ENCODE measurements at regions not wholly inside any gene's neighbourhood (a gene's known extent, or its start where the extent isn't known, plus 50 kb on each side); places are given as distances from the start of the nearest gene placed in this dataset.

DNA sequence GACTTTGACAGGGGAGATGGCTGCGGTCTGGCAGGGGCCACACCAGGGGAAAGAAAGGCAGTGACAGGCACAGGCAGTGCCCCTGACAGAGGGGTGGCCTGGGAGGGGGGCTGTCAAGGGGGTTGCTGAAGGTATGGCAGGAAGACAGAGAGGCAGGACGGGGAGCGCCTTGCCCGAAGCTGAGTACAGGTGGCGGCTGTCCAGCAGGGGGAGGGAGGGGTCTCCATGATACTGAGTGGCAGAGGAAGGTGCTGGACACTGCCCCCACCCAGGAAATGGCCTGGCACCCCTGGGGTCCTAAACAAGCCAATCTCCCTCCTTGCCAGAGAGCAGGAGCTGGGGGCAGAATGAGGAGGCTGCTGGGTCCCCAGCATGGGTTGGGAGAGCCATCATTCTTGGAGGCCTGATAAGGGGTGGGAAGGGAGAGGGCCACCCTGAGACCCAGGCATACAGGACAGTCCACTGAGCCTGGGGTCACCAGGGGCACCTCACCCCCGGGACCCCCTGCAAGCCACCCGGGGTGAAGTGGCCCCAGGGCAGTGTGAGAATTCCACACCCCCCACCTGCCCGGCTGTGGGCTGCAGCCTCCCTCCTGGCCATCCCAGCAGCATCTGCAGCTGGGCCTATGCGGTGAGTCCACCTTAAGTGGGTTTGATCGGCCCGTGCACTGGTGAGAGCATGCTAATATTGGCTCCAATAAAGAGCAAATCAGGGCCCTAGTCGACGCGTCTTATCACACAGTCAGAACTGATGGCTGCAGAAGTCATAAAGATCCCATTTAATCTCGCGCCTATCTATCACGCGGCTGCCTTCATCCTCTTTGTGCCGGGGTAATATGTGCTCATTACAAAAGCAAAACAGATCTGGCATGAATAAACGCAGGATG is 108.5 kb downstream of the FAM53A start:
- DNase-seq (ENCODE audit: low spot score) (no peak), ATAC-seq (ENCODE audit: low FRiP score) (no peak)
- TF ChIP-seq CTCF (IDR thresholded peaks at IDR 0.05): no peak

DNA sequence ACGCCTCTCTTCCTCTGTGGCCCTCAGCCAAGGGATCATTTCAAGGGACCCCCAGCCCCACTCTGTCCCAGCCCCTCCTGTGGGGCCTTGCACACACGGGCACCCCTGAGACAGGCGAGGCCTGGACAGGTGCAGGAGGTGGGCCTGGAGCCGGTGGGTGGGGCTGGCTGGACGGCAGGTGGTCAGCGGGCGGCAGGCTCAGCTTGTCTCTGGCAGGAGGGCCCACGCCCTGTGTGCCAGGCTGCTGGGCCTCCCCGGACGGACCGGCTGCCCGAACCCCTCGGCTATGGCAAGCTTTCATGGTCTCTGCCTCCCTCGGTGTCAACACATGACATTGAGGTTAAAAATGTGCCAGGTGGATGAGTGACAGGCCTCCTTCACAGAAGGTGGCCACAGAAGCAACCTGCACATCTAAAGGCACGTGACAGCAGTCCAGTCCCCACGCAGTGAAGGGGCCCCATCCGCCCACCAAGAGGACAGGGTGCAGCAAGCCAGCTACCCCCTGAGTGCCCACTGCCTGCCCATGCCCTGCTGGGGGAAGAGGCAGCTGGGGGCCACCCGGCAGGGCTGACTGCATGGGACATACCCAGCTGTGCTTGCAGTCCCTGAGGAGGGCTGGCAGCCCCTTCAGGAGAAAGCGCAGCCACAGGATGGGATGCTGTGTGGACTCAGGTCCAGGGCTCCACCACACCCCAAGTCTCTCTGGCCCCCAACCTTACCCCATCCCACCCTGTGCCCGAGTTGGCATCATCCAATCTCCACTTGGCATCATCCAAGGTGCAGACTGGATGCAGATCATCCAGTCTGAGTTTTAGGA is 109.3 kb downstream of the FAM53A start:
- ATAC-seq (ENCODE audit: low FRiP score): no peak
- DNase-seq (ENCODE audit: low spot score): no peak
- no peak for TF ChIP-seq CTCF (IDR thresholded peaks at IDR 0.05)

GRCh38 chr4:1573830-1574459 is 110.2 kb downstream of the FAM53A start:
- TF ChIP-seq CTCF (IDR thresholded peaks at IDR 0.05): no peak
- ATAC-seq (ENCODE audit: low FRiP score) (no peak), DNase-seq (ENCODE audit: low spot score) (no peak)

GRCh38 chr4:1572964-1573720 is 111.0 kb downstream of the FAM53A start:
- ATAC-seq (ENCODE audit: low FRiP score): no peak
- TF ChIP-seq CTCF (IDR thresholded peaks at IDR 0.05): no peak
- DNase-seq (ENCODE audit: low spot score): no peak

DNA sequence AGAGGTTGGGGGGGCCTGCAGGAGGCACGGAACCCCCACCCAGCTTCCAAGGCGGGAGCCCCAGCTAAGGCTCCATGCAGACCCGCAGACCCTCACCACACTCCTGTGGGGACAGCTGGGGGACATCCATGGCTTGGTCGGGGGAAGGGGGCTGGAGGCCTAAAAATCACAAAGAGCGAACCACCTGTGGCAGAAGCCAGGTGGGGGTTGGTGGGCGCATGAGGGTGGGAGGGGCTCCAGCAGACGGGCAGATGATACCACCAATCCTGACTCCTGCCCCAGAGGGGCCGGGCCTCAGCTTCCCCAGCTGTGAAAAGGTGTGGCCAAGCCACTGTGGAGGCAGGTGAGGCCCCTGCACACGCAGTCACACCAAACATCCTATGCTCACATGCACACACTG is 111.6 kb downstream of the FAM53A start:
- DNase-seq (ENCODE audit: low spot score): no peak
- ATAC-seq (ENCODE audit: low FRiP score): no peak
- no peak for TF ChIP-seq CTCF (IDR thresholded peaks at IDR 0.05)

DNA sequence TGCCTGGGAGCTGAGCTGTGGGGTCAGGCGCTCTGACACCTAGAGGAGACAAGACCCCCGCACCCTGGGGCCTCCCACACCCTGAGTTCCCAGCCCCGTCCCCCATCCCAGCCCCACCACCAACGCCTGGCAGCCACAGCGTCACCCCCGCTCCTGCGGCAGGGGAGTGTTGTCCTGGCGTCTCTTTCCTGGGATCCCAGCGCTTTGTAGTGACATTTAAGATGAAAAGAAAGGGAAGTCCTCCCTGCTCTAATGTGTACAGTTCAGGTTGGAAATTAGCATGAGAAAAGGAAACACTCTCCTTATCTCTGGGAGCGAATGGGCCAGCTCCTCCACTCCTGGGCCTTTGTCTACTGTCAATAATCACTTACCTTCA is 112.1 kb downstream of the FAM53A start:
- ATAC-seq (ENCODE audit: low FRiP score): no peak
- TF ChIP-seq CTCF (IDR thresholded peaks at IDR 0.05): no peak
- DNase-seq (ENCODE audit: low spot score): no peak
